OCI-LY3 (cell line): ENCODE measurements at regions not wholly inside any gene's neighbourhood (a gene's known extent, or its start where the extent isn't known, plus 50 kb on each side); places are given as distances from the start of the nearest gene placed in this dataset.

Experiments
- EZH2phosphoT487 ChIP-seq: fragments of 200-600 bp; shearing (Covaris generic); IDR thresholded peaks from 2 replicates; pipeline ENCODE4 v1.6.1; 2018; ENCODE audit warnings: antibody characterized with exemption, mixed run types, low read depth
- TF ChIP-seq, protein P1 (sequence below): fragments of 200-600, 300-600 bp; sonication (generic); IDR thresholded peaks from 2 replicates; pipeline ENCODE4 v1.5.1; 2014; ENCODE audit warnings: antibody characterized with exemption, low read length, low read depth

DNA sequence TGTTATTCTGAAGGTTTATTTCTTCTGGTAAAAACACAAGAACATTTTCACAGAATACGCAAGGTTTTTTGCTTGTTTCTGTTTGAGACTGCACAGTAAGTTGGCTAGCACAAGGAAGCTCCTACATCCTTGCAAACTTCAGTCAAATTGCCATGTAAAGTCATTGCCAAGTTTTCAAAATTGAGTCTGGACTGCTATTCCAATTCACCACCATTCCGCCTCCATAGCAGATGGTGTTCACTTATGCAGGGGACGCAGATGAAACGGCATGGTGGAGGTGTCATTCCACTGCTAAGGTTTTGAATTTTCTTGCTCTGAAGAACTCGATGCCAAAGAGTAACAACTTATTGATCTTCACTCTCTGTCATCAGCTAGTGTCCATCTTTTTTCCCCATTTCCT, 303.9 kb upstream of the SYT1 start:
- TF ChIP-seq EZH2phosphoT487, result no peak
- TF ChIP-seq, protein P1, sequence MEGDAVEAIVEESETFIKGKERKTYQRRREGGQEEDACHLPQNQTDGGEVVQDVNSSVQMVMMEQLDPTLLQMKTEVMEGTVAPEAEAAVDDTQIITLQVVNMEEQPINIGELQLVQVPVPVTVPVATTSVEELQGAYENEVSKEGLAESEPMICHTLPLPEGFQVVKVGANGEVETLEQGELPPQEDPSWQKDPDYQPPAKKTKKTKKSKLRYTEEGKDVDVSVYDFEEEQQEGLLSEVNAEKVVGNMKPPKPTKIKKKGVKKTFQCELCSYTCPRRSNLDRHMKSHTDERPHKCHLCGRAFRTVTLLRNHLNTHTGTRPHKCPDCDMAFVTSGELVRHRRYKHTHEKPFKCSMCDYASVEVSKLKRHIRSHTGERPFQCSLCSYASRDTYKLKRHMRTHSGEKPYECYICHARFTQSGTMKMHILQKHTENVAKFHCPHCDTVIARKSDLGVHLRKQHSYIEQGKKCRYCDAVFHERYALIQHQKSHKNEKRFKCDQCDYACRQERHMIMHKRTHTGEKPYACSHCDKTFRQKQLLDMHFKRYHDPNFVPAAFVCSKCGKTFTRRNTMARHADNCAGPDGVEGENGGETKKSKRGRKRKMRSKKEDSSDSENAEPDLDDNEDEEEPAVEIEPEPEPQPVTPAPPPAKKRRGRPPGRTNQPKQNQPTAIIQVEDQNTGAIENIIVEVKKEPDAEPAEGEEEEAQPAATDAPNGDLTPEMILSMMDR, result no peak
